EL (cell line): ENCODE measurements at regions not wholly inside any gene's neighbourhood (a gene's known extent, or its start where the extent isn't known, plus 50 kb on each side); places are given as distances from the start of the nearest gene placed in this dataset.
"Not testable (repeated sequence)": the region's sequence is repeated elsewhere in the genome, so short reads cannot be mapped to it uniquely, and the experiment has no call there.

Source experiments
- DNase-seq: peaks from one replicate; pipeline ENCODE4 v3.0.0-alpha.2; 2016

GRCh38 chr10:100612601-100613595 is 77.2 kb downstream of the HIF1AN start:
- DNase-seq, result no peak

- no peak for DNase-seq
Observed at GRCh38 chr10:100613846-100614245, 78.1 kb downstream of the HIF1AN start.

- no peak for DNase-seq
Observed at GRCh38 chr10:100614429-100615095, 78.8 kb downstream of the HIF1AN start.

- no peak for DNase-seq
Observed at GRCh38 chr10:100615241-100615640, 79.5 kb downstream of the HIF1AN start.

- DNase-seq, result no peak
Observed at GRCh38 chr10:100615908-100616307, 80.2 kb downstream of the HIF1AN start.

- DNase-seq, result no peak
Observed at GRCh38 chr10:100618091-100618615, 82.4 kb downstream of the HIF1AN start.

- DNase-seq, result no peak
Observed at GRCh38 chr10:100618632-100619255, 83.0 kb downstream of the HIF1AN start.

GRCh38 chr10:100620087-100620835 is 84.5 kb downstream of the HIF1AN start:
- DNase-seq, result no peak

- DNase-seq, result peak; percentile 9
Observed at GRCh38 chr10:100621360-100622205, 85.8 kb downstream of the HIF1AN start.

GRCh38 chr10:100622946-100623345 is 87.2 kb downstream of the HIF1AN start:
- DNase-seq, result no peak

GRCh38 chr10:100623521-100624230 is 87.9 kb downstream of the HIF1AN start:
- DNase-seq, result no peak

GRCh38 chr10:100624298-100624697 is 88.6 kb downstream of the HIF1AN start:
- no peak for DNase-seq

- no peak for DNase-seq
Observed at GRCh38 chr10:100625816-100626215, 90.1 kb downstream of the HIF1AN start.

- DNase-seq, result no peak
Observed at GRCh38 chr10:100628061-100628460, 92.3 kb downstream of the HIF1AN start.

GRCh38 chr10:100631192-100631591 is 95.4 kb downstream of the HIF1AN start:
- DNase-seq, result no peak

GRCh38 chr10:100632027-100632426 is 96.3 kb downstream of the HIF1AN start:
- no peak for DNase-seq

- DNase-seq, result no peak
Observed at GRCh38 chr10:100634034-100634433, 98.3 kb downstream of the HIF1AN start.

GRCh38 chr10:100636848-100637553 is 101.3 kb downstream of the HIF1AN start:
- DNase-seq, result no peak

GRCh38 chr10:100637785-100638184 is 102.0 kb downstream of the HIF1AN start:
- peak; percentile 26 for DNase-seq

- not testable (repeated sequence) for DNase-seq
Observed at GRCh38 chr10:100638969-100639368, 103.2 kb downstream of the HIF1AN start.
